ENCODE measurements at regions not wholly inside any gene's neighbourhood (a gene's known extent, or its start where the extent isn't known, plus 50 kb on each side); places are given as distances from the start of the nearest gene placed in this dataset.

- TF ChIP-seq, protein P1, sequence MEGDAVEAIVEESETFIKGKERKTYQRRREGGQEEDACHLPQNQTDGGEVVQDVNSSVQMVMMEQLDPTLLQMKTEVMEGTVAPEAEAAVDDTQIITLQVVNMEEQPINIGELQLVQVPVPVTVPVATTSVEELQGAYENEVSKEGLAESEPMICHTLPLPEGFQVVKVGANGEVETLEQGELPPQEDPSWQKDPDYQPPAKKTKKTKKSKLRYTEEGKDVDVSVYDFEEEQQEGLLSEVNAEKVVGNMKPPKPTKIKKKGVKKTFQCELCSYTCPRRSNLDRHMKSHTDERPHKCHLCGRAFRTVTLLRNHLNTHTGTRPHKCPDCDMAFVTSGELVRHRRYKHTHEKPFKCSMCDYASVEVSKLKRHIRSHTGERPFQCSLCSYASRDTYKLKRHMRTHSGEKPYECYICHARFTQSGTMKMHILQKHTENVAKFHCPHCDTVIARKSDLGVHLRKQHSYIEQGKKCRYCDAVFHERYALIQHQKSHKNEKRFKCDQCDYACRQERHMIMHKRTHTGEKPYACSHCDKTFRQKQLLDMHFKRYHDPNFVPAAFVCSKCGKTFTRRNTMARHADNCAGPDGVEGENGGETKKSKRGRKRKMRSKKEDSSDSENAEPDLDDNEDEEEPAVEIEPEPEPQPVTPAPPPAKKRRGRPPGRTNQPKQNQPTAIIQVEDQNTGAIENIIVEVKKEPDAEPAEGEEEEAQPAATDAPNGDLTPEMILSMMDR (conservative IDR thresholded peaks at IDR 0.05; ENCODE audit: low read length) = no peak
- no peak for TF ChIP-seq EZH2phosphoT487 (IDR thresholded peaks at IDR 0.05; ENCODE audit: borderline replicate concordance, low read depth, low read length)
Observed at GRCh38 chr10:106473129-106473685, 691.3 kb downstream of the SORCS1 start.
